Skeletal muscle tissue (tissue), 3 donors: ENCODE measurements at regions not wholly inside any gene's neighbourhood (a gene's known extent, or its start where the extent isn't known, plus 50 kb on each side); places are given as distances from the start of the nearest gene placed in this dataset.

Experiments
- H3K27ac ChIP-seq: one replicate; pipeline ENCODE4 v1.7.0; 2013; ENCODE audit warnings: mild to moderate bottlenecking, low read depth, low read length, inconsistent platforms
- H3K27me3 ChIP-seq, 3 donors: one replicate each; pipeline ENCODE4 v1.7.0; 2013; ENCODE audit warnings: low read length in 3 of 3; ENCODE audit not compliant: control insufficient read depth in 3 of 3, insufficient read depth in 3 of 3
- H3K36me3 ChIP-seq, 3 donors: one replicate each; pipeline ENCODE4 v1.7.0; 2013; ENCODE audit warnings: low read length in 3 of 3; ENCODE audit not compliant: control insufficient read depth in 3 of 3, insufficient read depth in 3 of 3
- H3K4me1 ChIP-seq, 3 donors: one replicate each; pipeline ENCODE4 v1.7.0; 2013; ENCODE audit warnings: low read length in 3 of 3, mild to moderate bottlenecking in 3 of 3; ENCODE audit not compliant: control insufficient read depth in 3 of 3, insufficient read depth in 3 of 3
- H3K4me3 ChIP-seq, 3 donors: one replicate each; pipeline ENCODE4 v1.7.0; 2013; ENCODE audit warnings: low read length in 3 of 3
- H3K9ac ChIP-seq, 3 donors: one replicate each; pipeline ENCODE4 v1.7.0; 2013; ENCODE audit warnings: low read length in 3 of 3, mild to moderate bottlenecking in 3 of 3, moderate library complexity in 2 of 3, low read depth in 1 of 3
- H3K9me3 ChIP-seq, 3 donors: one replicate each; pipeline ENCODE4 v1.7.0; 2013; ENCODE audit warnings: low read length in 3 of 3; ENCODE audit not compliant: control insufficient read depth in 3 of 3
- donor health status: Osteomylitis.

DNA sequence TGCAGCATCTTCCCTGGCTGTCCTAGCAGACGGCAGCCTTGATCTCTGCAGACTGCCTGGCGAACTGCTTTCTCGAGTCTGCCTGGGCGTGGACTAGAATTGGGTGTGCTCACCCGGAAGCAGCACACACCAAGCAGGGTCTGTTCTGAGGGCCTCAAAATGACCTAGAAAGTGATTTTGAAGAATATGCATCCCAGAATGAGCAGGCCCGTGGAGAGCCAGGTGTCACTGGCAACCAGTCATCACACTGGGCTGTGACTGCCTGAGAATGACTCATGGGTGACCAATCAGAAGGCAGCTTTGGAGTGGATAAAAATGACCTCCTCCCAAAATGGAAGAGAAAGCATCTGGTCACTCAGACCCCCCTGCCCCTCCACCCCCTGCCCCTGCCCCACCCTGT, 114.9 kb upstream of the NECTIN1 start:
- no peak overlapping the region for H3K4me3 ChIP-seq
- peaks cover 3 to 9% (median 8%) of the 10 kb centered on the region in 3 donors for H3K9me3 ChIP-seq
- H3K36me3 ChIP-seq, result no peaks in the 10 kb centered on the region
- no peaks in the 10 kb centered on the region for H3K4me1 ChIP-seq
- no peak overlapping the region for H3K27ac ChIP-seq
- no peak overlapping the region for H3K9ac ChIP-seq
- peaks cover 5 to 28% (median 26%) of the 10 kb centered on the region in 3 donors for H3K27me3 ChIP-seq

DNA sequence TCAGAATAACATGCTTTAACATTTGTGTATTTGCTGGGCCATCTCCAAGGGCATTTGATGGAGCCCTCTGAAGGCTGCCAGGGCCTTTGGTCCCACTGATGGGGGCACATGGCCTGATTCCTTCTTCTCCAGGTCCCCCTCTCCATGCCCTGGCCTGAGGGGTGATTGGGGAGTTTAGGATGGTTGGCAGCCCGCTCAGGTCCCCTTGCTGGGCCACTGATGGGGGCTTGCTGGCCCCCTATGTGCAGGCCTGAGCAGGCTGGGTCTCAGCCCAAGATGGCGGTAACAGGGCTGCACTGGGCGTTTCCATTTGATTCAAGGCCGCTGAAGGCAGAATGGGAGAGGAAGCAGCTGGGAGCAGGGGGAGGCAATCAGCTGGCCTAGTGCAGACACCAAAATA, 113.7 kb upstream of the NECTIN1 start:
- Histone ChIP-seq H3K9me3 (peaks cover 3 to 9% (median 8%) of the 10 kb centered on the region in 3 donors), H3K9ac (no peak overlapping the region), H3K27me3 (peaks cover 5 to 30% (median 29%) of the 10 kb centered on the region in 3 donors), H3K4me3 (no peak overlapping the region), H3K4me1 (no peaks in the 10 kb centered on the region), H3K36me3 (no peaks in the 10 kb centered on the region), H3K27ac (no peak overlapping the region)

DNA sequence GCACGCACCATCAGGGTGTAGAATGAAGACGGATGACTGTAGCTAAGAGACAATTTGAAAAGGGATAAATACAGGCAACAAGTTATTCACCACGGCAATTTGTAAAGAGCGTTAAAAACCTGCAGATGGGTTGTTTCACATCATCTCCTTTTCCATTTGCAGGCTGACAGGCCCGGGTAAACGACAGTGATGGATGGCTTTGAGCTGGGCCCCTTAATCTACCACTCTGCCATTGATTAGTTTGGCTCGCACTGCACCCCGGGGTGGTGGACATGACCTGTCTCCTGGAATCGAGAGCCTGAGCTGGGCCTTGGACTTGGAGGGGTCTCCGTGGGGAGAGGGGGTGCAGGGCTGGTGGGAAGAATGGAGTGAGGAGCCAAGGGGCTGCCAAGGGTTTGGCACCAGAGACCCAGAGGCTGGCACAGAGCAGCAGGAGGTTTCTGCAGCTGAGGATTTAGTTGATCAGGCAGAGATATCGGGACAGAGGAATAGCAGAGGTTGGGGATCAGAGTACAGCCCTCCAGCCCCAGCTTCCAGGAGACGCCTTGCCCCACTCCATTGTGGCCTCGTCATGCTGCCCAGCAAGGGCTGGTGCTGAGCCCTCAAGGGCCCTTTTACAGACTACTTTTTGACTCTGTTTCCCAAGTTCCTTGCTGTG, 110.6 kb upstream of the NECTIN1 start:
- H3K9me3 ChIP-seq, result no peaks in the 10 kb centered on the region
- no peak overlapping the region for H3K9ac ChIP-seq
- H3K36me3 ChIP-seq, result no peaks in the 10 kb centered on the region
- peaks cover 3 to 19% (median 17%) of the 10 kb centered on the region in 3 donors for H3K27me3 ChIP-seq
- H3K4me3 ChIP-seq, result no peak overlapping the region
- no peaks in the 10 kb centered on the region for H3K4me1 ChIP-seq
- no peak overlapping the region for H3K27ac ChIP-seq

DNA sequence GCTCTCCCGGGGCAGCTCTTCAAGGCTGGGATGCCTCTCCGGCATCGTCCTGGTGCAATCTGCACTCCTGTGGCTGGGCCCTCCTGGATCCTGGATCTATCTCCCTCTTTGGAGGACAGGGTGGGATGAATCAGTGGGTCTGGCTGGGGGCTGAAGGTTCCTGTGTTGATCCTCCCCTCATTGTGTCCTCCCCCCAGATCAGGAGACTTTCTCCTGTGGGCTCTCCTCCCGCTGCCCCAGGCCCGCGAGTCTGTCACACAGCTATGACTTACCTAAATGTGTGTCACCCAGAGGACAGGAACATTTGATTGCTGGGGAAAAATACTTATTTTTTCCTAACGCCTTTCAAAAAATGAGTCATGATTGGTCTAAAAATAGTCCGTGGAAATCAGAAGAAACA, 106.8 kb upstream of the NECTIN1 start:
- H3K9me3 ChIP-seq, result no peaks in the 10 kb centered on the region
- no peak overlapping the region for H3K27ac ChIP-seq
- no peak overlapping the region for H3K9ac ChIP-seq
- H3K36me3 ChIP-seq, result no peaks in the 10 kb centered on the region
- no peak overlapping the region for H3K4me3 ChIP-seq
- H3K4me1 ChIP-seq, result peaks cover 0 to 2% (median 0%) of the 10 kb centered on the region in 3 donors
- peaks cover 5 to 26% (median 16%) of the 10 kb centered on the region in 3 donors for H3K27me3 ChIP-seq

DNA sequence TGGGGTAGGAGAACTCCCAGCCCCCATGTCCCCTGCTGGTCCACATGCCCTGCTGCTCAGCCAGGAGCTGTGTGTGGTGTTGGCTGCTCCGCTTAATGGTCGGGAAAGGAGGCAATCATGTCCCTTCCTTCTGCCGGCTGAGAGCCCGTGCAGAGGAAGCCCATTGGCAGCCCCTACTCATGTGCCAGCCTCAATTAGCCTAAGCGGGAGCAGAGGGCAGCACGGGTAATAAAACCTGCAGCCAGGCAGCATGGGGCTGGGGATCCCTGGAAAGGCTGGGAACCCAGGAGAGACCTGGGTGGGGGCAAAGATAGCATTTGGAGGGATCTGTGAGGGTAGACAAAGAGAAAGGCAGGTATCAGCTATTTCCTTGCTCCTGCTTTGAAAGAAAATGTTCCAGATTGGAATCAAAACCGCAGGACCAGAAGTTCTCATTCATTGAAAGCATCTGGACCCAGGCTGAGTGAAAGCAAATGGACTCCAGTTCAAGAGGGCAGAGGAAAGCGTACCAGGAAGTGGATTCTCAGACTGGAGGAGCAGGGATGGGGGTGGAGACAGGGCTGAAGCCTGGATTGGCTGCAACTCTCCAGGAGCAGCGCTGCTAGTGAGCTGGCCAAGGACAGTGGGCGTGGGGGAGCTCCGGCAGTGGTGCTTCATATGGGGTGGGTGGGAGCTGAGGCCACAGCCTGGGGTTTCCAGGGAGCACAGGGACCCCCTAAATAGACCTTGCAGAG, 103.4 kb upstream of the NECTIN1 start:
- Histone ChIP-seq H3K36me3 (no peaks in the 10 kb centered on the region), H3K27me3 (peaks cover 5 to 22% (median 8%) of the 10 kb centered on the region in 3 donors), H3K4me3 (no peak overlapping the region), H3K4me1 (peaks cover 0 to 2% (median 0%) of the 10 kb centered on the region in 3 donors), H3K9ac (no peak overlapping the region), H3K9me3 (no peaks in the 10 kb centered on the region), H3K27ac (no peak overlapping the region)

DNA sequence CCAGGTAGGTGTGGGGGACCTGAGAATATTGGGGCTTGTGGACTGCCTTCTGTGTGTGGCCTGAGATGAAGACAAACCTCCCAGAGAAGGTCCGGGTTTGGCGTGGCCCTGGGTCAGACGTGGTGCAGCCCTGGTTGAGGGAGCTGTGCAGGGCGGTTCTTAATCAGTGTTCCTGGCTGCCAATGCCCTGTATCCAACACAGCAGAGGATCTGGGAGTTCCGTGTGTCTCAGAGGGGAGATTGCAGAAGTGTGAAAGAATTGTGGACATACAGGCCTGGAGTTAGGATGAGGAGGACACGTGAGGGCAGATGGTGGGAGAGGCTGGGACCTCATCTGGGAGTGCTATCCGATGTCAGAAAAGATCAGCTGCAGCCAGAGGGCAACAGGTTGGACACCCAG, 102.0 kb upstream of the NECTIN1 start:
- Histone ChIP-seq H3K36me3 (no peaks in the 10 kb centered on the region), H3K27ac (no peak overlapping the region), H3K4me3 (no peak overlapping the region), H3K9ac (no peak overlapping the region), H3K27me3 (peaks cover 5 to 22% (median 8%) of the 10 kb centered on the region in 3 donors), H3K4me1 (peaks cover 0 to 2% (median 0%) of the 10 kb centered on the region in 3 donors), H3K9me3 (no peaks in the 10 kb centered on the region)

DNA sequence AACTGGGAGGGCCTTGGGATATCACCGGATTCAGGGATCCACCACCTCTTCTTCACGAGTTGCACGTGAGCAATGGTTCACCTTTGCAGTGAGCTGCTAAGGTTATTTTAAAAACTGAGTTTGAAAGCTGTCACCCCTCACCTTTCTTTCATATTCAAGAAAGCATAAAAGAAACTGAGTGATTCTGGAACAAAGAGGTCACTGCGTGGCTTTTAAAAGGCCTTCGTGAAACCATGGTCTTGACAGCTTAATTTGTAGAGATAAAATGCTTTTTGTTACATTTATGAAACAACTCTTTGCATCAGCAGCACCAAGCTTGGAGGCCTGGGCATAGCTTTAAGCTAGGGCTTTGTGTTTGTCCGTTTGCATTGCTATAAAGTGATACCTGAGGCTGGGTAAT, 101.4 kb upstream of the NECTIN1 start:
- H3K9me3 ChIP-seq, result no peaks in the 10 kb centered on the region
- no peak overlapping the region for H3K27ac ChIP-seq
- no peaks in the 10 kb centered on the region for H3K36me3 ChIP-seq
- H3K4me3 ChIP-seq, result no peak overlapping the region
- H3K27me3 ChIP-seq, result peaks cover 5 to 22% (median 8%) of the 10 kb centered on the region in 3 donors
- H3K9ac ChIP-seq, result no peak overlapping the region
- H3K4me1 ChIP-seq, result peaks cover 0 to 2% (median 0%) of the 10 kb centered on the region in 3 donors

DNA sequence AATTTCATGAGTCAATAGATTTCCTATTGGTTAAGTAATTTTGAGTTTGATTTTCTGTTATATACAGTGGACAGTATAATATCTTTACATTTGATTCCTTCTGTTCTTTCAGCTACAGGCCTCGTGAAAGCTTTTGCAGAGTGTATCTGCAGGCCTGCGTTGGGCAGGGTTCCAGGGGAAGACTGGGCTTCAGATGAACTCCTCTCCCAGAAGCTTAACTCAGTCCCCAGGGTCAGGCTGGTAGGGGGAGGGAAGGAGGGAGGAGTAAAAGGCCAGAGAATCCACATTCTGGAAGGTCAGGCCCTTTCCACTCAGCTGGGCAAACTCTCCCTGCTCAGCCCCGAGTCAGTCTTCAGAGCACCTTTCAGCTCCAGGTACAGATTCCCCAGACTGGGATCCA, 100.4 kb upstream of the NECTIN1 start:
- no peak overlapping the region for H3K27ac ChIP-seq
- H3K4me1 ChIP-seq, result peaks cover 0 to 2% (median 0%) of the 10 kb centered on the region in 3 donors
- peaks cover 4 to 19% (median 11%) of the 10 kb centered on the region in 3 donors for H3K27me3 ChIP-seq
- H3K9ac ChIP-seq, result no peak overlapping the region
- H3K4me3 ChIP-seq, result no peak overlapping the region
- H3K9me3 ChIP-seq, result no peaks in the 10 kb centered on the region
- H3K36me3 ChIP-seq, result no peaks in the 10 kb centered on the region

DNA sequence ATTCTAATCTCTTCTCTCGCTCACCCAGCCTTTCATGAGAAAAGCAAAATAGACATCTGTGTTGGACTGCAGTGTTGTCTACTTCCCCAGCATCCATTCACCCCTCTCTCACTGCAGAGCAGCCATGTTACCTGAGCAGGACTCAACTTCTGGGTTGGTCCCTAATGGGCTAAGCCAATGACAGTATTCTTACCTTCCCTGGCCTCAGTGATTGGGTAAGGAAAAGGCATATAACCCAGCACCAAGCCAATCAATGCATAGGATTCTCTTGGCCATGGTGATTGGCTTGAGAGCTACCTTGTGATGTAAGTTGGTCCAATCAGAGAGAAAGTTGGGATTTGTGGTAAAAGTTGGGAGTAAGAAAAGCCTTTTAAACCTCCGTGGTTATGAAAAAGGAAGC, 99.8 kb upstream of the NECTIN1 start:
- H3K9me3 ChIP-seq, result no peaks in the 10 kb centered on the region
- H3K27me3 ChIP-seq, result peaks cover 0 to 18% (median 15%) of the 10 kb centered on the region in 3 donors
- no peaks in the 10 kb centered on the region for H3K36me3 ChIP-seq
- peaks cover 0 to 2% (median 0%) of the 10 kb centered on the region in 3 donors for H3K4me1 ChIP-seq
- no peak overlapping the region for H3K4me3 ChIP-seq
- no peak overlapping the region for H3K27ac ChIP-seq
- no peak overlapping the region for H3K9ac ChIP-seq

DNA sequence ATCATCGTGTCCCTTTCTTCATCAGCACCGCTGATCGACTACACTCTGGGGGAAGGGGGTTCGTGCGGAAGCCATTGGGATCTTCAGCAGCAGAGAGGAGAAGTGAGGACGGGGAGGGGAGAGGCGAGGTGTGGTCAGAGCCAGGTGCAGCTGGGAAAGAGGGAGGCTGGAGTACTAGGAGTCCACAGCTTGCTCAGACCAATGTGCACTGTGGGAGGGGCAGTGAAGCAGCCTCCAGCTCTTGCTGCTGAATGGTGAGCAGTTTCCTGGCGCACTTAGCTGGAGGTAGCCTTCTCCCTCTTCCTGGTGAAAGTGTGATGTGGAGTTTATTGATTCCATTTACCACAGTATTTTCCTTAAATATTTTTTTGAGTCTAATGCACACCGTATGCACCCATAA, 99.0 kb upstream of the NECTIN1 start:
- no peak overlapping the region for H3K27ac ChIP-seq
- peaks cover 0 to 2% (median 0%) of the 10 kb centered on the region in 3 donors for H3K4me1 ChIP-seq
- no peak overlapping the region for H3K4me3 ChIP-seq
- H3K27me3 ChIP-seq, result peaks cover 0 to 20% (median 15%) of the 10 kb centered on the region in 3 donors
- H3K36me3 ChIP-seq, result no peaks in the 10 kb centered on the region
- H3K9ac ChIP-seq, result no peak overlapping the region
- no peaks in the 10 kb centered on the region for H3K9me3 ChIP-seq
